Heart left ventricle (tissue), 13 donors: ENCODE measurements at regions not wholly inside any gene's neighbourhood (a gene's known extent, or its start where the extent isn't known, plus 50 kb on each side); places are given as distances from the start of the nearest gene placed in this dataset.

Experiments used
- POLR2A ChIP-seq, 2 donors: fragments of 450-650 bp; IDR thresholded peaks; one replicate each; pipeline ENCODE4 v1.6.1; 2017; ENCODE audit warnings: antibody characterized with exemption in 2 of 2, mild to moderate bottlenecking in 2 of 2, moderate library complexity in 2 of 2
- TF ChIP-seq, protein P1 (sequence below), 12 donors: fragments of 200-600 bp; sonication (generic) in 4 of 12; IDR thresholded peaks; one replicate each; pipeline versions ENCODE4 v1.5.0 to v1.8.0; 2018 to 2022; ENCODE audit warnings: antibody characterized with exemption in 12 of 12, mild to moderate bottlenecking in 5 of 12
- donor health status: ischemic (EF 13 %, LVEDD 7.1; RV severe dilation, severe dysfunction).
- donor health status: DM: no; HTN: yes; CAD: no.
- donor health status: DM: no; HTN: no; CAD: no.
- donor health status: ischemic (EF 25% LVEDD 6.9; RV normal size, moderate dysfunction).
- donor health status: ischemic (EF 25% LVEDD 5.7; RV mildly dilated, moderate dysfunction).
- donor health status: ischemic (EF 35%, LVEDD 5.7; RV mildly dilated, moderate dysfunction).
- donor health status: nonischemic (EF 11% LVEDD 7.7; RV severe dilation, severe dysfunction).
- donor health status: DM: yes; HTN: yes; CAD: no.
- donor health status: PGD.
- donor health status: ischemic (EF 29% LVEDD 5.4; RV normal size, mild dysfunction).
- donor health status: nonischemic (EF 23%, LVEDD 6.1; RV moderate dilation, normal function).

DNA sequence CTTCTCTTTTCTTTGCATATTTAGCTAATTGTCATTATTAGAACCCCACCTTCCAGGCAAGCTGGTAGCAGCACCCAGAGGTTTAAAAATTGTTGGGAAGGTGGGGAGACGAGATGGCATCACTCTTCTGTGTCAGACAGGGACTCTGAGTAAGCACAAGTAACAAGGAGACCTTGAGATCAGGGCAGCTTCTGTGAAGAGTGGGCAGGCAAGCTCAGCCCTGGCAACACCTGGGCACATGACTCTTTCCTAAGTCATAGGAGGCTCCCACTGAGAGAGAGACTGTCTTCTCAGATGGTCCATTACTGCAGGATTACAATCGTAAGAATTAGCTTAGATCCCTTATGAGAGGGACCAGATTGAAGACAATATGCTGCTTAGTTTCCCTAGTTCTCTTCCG is 183.5 kb downstream of the BRINP2 start:
- TF ChIP-seq, protein P1, sequence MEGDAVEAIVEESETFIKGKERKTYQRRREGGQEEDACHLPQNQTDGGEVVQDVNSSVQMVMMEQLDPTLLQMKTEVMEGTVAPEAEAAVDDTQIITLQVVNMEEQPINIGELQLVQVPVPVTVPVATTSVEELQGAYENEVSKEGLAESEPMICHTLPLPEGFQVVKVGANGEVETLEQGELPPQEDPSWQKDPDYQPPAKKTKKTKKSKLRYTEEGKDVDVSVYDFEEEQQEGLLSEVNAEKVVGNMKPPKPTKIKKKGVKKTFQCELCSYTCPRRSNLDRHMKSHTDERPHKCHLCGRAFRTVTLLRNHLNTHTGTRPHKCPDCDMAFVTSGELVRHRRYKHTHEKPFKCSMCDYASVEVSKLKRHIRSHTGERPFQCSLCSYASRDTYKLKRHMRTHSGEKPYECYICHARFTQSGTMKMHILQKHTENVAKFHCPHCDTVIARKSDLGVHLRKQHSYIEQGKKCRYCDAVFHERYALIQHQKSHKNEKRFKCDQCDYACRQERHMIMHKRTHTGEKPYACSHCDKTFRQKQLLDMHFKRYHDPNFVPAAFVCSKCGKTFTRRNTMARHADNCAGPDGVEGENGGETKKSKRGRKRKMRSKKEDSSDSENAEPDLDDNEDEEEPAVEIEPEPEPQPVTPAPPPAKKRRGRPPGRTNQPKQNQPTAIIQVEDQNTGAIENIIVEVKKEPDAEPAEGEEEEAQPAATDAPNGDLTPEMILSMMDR (IDR thresholded peaks at IDR 0.05) = no peak
- no peak for TF ChIP-seq POLR2A (IDR thresholded peaks at IDR 0.05)
